GM18498 (cell line): ENCODE measurements at regions not wholly inside any gene's neighbourhood (a gene's known extent, or its start where the extent isn't known, plus 50 kb on each side); places are given as distances from the start of the nearest gene placed in this dataset.

Experiments
- ATAC-seq: cut with Tn5 transposase; IDR thresholded peaks from one replicate; pipeline ENCODE4 v1.9.1; 2021; ENCODE audit warnings: mild to moderate bottlenecking, moderate library complexity; ENCODE audit not compliant: unreplicated experiment

DNA sequence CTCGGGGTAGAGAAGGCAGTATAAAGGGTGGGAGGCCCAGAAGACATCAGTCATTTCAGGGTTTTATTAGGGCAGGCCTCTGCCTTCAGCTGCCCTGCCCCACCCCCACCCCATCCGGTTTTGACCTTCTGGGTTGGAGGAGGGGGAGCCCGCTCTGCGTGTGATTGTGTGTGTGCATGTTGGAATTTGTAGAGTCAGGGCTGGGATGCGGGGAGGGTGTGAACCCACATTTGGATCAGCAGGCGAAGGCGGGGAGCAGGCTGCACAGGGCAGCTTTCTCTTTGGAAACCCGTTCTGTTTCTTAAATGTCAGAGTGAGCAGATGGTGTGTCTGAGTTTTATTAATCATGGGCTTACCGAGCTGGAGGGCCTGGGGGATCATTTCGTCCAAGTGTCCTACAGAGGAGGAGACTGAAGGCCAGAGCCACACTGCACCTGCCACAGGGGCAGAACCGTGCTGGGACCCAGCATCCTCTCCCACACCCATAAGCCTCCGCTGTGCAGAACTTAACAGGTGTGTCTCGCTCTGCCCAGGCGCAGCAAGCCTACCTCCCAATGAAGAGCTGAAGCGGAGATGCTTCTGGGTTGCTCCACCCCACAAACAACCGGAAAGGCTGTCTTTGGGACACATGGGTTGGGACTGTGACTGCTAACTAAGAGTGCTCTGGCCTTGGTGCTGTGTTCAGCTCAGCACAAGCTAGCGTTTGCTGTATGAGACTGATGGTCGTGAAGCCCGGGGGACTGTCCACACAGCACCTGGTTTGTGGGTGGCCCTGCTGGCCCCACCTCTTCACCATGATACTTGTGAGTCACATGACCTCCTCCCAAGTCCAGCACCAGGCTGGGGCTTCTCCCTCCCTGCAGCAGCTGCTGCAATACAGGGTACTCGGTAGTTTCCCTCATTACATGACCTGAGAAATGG, 70.9 kb upstream of the GSE1 start:
- ATAC-seq, result no peak

DNA sequence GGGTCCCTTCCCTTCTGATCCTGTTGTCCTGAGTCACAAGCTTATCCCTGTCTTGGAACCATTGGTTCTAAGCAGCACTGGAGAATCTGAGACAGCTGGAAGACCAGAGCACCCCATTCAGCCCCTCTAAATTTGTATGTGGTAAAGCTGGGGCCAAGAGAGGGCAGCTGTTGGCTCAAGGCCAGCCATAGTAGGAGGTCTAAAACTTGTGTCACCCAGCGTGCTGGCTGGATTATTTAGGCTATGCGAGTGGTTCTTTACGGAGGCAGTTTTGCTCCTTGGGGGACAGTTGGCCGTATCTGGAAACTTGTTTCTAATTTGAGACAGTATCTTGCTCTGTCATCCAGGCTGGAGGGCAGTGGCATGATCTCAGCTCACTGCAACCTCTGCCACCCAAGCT, 69.6 kb upstream of the GSE1 start:
- no peak for ATAC-seq

DNA sequence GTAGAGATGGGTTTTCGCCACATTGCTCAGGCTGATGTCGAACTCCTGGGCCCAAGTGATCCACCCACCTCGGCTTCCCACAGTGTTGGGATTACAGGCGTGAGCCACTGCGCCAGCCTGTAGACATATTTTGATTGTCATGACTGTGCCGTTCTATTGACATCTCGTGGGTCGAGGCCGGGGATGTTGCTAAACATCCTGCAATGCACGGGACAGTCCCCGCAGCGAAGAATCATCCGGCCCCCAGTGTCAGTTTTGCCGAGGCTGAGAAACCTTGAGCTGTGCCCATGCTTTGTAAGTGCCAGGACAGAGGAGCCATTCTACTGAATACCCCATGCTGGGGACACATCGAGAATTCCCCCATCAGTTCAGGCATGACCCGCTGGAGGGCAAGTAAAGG, 69.1 kb upstream of the GSE1 start:
- no peak for ATAC-seq

DNA sequence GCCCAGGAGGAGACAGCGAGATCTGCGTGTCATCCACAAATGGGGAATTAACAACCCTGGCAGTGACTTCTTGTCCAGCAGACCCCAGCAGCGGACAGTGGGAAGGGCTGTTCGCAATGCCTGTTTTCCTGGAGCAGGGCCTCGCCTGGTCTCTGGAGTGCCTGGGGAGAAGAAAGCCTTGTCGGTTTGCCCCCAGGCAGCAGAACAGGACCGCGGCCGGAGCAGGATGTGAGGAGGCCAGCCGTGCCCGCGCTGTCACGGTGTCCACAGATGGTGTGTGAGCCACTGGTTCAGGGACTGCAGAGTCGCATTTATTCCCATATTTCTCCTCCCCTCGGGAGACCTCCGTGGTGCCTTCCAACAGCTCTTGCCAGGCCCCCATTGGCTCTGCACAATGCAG, 68.5 kb upstream of the GSE1 start:
- no peak for ATAC-seq

DNA sequence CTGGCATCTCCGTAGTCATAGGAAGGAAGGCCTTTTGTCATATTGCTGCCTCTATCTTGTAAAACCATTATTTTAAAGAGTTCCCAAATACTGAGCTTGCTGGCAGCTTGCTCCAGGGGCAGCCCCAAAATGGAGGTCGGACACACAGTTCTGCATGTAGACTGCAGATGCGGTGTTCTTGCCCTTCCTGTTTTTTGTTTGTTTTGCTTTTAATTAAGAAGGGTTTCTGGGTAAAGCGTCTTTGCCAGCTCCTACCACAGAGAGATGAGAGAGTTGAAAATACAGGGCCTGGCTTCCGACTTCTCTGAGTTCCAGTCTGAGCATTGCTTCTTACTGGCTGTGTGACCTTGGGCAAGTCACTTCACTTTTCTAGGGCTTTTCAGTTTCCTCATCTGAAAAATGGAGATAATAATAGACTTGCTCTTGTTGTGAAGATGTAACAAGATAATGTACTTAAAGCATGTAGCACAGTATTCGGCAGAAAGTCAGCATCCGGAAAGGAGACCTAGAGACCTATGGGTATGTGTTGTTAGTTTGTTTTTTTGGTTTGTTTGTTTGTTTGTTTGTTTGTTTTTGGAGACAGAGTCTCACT, 67.8 kb upstream of the GSE1 start:
- no peak for ATAC-seq

DNA sequence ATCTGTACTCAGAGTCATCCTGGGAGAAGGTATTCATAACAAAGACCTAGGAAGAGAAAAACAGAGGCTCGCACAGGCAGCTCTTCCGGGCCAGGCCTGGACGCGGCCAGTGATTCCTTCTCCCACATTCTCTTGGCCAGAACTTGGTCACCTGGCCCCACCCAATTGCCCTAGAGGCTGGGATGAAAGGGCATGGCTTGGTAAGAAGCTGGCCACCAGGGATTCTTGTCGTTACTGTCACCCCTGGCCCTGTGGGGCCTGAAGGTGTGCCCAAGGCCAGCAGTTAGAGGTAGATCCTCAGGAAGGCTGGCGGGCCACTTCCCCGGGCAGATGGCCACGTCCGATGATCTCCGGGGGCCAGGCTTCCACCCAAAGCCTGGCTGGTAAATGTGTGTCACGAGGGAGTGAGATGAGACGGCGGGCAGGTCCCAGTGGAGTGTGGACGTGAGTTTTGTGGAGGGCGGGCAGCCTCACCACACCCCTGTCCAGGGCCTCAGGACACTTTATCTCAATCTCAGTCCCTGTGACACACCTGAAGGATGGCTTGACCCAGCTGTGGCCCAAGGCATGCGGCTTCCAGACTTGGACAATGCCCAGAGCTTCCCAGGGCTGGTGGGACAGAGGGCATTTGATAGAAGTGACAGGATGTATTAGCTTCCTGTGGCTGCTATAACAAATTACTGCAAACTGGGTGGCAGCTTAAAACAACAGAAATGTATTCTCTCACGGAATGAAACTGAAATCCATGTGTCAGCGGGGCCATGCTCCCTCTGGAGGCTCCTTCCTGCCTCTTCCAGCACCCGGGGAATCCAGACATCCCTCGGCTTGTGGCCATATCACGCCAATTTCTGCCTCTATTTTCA, 66.3 kb upstream of the GSE1 start:
- no peak for ATAC-seq

DNA sequence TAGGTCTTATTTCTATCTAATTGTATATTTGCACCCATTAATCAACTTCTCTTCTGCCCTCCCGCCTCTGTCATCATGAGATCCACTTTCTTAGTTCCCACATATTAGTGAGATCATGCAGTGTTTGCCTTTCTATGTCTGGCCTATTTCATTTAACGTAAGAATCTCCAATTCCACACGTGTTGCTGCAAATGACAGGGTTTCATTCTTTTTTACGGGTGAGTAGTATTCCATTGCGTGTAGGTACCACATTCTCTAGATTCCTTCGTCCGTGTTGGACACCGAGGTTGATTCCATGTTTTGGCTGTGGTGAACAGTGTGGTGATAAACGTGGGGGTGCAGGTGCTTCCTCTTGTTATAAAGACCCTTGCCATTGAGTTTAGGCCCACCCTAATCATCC, 64.7 kb upstream of the GSE1 start:
- ATAC-seq, result no peak

DNA sequence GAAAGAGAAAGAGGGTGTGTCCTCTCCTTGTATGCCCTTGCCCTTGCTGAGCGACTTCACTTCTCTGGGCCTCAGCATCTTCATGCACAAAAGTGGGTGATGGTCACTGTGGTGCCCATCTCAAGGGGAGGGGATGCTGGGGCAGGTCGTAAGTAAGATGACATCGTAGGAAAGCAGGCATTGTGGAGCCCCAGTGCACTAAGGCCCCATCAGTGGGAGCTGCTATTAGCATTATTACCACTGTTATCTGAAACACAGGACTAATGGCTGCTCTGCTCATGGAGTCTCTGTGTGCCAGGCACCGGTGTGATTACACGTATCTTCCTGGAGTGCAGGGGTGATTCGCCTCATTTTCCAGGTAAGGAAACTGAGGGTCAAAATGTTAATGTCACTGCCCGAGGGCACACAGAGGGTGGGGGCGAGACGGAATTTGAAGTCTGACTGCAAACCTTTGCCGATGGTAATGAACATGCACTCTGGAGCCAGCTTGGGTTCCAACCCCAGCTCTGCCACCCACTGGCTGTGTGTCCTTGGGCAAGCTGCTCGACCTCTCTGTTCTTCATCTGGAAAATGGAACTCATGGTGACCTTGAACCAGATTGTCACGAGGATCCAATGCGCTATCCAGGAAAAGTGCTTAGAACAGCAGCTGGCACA, 63.2 kb upstream of the GSE1 start:
- ATAC-seq, result no peak

DNA sequence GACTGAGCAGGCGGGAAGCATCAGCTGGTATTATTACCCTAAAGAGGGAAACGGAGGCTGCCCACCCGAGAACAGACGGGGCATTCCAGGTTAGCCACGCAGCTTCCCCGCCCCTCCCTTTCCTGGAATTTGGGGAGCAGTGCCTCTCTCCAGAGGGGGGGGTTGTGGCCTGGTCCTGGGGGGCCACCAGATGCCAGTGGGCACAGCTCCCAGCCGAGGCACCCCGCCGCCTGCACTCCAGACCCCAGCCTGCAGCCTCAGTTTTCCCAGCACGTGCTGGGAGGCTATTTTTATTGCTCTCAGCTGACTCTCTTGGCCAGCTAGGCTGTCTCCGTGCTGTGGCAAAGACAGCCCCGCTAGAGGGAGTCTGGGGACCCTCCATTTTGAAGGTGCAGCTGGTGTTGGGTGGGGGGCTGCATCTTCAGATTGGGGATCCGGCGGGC, 62.7 kb upstream of the GSE1 start:
- ATAC-seq, result no peak

DNA sequence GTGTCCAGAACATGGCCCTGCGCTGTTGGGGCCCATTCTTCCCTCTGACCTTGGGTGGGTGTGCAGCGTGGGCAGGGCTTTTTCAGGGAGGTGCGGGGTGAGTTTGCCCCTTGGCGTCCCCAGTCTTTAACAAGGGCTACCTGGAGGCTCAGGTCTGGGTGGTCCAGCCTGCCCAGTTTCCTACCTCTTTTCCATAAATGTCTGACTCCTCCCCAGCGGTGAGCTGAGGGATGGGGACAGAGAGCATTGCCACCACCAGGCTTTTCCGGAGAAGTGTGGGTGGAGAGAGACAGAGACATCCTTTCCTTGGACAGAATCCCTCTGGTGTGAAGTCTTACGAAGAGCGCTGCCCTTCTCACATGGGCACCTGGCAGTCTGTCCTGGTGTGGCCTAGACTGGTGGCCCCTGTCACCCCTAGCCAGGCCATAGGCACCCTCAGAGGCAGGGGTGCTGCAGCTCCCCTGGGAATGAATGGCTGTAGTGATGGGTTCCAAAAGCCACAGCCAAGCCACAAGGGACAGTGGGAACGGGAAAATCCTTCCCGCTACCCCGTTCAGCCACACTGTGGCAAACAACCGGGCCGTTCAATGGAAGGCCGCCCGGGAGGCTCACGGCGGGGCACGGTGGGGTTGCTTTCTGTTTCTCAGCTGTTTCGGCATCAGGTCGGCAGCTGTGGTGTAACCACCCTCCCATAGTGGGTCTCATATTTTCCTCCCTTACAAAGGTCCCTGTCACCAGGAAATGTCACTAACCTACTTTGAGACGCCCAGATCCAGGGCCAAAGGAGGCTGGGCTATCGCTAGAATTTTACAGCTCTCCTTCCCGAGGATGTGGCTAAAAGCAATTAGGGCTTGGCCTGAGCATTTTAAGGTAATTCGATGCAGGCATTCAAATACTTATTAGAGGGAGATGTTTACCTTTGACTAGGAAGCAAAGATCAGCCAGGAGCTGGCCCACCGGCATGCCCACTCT, 61.9 kb upstream of the GSE1 start:
- no peak for ATAC-seq

DNA sequence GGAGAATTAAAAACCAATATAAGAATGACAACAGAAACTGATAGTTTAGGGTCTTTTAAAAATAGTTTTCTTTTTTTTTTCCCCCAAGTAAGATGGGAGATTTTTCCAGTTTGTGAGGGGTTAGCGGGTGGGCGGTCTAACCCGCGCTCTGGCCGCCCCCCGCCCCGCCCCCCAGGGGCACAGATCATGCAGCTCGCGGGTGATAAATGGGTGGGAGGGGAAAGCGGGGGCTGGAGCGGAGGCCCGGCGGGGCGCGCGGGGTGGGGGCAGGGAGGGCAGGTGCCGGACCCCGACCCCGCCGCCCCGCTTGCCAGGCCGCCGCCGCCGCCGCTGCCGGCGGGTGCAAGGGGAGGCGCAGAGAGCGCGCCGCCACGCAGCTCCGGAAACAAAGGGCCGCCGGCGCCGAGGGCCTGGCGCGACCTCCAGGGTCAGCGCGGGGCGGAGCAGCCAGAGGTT, 60.1 kb upstream of the GSE1 start:
- ATAC-seq, result no peak

DNA sequence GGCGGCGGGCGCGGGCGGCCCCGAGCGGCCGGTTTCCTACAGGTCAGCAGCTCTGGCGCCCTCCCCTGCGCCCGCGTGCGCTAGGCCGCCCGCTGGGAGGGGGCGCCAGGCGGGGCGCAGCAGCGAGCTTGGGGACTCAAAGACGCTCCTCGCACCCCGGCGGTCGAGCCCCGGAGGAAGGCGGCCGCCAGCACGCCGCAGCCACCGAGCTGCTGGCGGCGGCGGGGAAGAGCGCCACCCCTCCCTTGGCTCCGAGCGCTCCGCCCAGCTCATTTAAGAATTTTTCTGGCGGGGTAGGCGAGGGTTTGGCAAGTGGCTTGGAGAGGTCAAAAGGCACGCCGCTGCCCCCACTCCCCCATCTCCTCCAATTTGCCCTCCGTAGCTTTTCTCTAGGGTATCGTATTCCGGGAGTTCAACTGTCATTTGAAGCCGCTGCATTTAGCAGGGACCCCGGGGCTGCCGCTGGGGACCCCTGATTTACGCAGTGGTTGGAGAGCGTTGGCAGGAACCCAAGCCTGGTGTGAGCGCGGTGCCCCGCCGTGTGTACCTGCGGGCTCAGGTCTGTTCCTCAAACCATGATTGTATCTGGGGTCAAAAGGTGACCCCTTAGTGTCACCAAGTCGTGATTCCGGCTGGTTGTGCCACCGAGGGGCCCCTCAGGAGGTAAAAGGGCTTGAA, 59.5 kb upstream of the GSE1 start:
- ATAC-seq, result peak; percentile 40

DNA sequence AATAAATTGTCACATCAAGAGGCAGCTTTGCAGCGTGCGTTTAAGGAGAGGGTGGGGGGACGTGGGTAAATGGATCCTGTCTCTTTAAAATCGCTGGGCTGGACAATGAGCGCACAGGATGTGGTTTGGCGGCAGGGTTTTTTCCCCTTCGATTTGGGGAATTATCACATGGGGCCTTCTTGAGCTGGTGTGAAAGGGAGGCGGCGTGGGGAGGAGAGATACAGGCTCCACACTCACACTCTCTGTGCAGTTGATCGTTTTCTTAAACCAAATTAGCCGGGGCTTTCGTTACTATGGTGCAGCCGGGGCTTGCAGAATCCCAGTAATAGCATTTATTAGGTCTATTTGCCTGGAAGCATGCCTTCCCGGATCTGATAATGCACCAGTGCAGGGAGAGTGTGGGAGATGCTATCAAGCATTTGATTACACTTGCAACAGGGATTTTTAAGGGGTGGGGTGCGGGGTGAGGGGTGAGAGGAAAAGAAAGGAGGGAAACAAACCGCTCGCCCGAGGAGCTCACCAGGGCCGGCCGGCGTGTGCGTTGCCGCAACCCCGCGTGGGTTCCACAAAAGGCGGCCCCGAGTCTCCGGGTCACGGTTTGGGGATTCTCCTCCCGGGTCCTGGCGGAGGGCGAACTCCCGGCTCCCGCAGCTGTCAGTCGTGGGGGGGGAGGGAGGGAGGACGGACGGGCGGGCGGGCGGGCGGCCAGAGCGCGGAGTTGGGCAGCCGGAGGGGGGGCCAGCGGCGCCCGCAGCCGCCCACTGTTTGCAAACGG, 58.8 kb upstream of the GSE1 start:
- peak; percentile 56 for ATAC-seq

DNA sequence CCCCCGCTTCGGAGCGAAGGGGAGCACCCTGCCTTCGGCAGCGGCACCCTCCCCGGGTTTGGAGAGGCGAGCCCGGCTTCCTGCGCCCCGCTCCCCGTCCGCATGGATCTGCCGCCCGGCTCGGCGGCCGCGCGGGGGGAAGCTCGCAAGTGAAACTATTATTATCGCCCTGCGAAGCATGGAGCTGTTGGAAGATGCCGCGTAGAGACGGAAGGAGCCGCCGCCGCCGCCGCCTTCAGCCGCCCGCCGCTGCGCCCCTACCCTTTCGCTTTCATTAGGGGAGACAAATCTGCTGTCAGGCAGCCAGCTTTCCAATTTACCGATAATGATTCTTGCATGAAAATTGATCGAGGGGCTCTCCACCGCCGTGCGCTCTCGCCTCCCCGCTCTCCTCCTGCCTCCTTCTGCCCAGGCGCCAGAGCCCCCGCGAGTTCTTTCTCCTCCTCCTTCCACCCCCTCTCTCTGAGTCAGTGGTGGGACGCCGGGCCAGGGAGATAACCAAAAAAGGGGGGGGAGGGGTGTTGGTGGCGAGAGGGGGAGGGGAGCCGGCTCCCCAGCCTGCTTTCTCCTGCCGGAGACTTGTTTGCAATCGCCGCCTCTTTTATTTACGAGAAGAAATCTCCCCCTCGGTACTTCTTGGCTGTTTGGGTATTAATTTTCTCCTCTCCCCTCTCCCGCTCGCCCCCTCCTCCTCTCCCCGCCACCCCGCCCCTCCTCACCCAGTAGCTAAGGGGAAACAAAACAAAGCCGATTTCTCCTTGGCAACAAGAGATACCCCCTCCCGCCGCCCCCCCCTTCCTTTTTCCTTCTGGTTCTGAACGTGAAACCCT, 58.0 kb upstream of the GSE1 start:
- ATAC-seq, result no peak

DNA sequence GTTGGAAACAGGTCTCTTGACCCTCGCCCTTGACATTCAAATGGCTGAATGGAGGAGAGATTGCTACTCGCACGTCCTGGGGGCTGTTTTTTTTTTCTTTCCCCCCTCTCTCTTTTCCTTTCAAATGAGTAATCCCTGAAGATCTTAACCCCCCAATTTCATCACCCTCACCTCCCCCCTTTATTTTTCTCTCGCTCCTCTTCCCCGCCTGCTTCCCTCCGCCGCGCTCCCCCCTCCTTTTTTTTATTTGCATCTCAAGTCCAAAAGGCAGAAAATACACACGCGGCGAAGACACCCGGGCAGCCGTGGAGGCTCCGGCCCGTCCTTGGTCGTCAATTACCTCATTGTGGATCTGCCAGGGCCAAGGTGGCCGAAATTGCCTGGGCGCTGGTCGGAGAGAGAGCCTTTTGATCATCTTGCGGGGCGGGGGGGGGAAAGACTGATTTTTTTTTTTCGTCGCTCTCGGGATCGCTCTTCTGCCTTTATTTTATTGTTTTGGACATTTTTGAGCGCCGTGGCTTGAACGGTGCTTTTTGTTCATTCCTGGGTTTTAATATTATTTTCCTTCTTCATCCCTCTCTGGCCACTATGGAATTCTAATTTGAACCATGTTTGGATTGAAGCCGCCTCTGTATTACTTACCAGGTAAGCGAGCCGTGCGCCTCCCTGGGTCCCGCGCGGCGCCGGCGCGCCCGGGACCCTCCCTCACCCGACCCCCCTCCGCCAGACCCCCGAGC, 57.2 kb upstream of the GSE1 start:
- no peak for ATAC-seq

DNA sequence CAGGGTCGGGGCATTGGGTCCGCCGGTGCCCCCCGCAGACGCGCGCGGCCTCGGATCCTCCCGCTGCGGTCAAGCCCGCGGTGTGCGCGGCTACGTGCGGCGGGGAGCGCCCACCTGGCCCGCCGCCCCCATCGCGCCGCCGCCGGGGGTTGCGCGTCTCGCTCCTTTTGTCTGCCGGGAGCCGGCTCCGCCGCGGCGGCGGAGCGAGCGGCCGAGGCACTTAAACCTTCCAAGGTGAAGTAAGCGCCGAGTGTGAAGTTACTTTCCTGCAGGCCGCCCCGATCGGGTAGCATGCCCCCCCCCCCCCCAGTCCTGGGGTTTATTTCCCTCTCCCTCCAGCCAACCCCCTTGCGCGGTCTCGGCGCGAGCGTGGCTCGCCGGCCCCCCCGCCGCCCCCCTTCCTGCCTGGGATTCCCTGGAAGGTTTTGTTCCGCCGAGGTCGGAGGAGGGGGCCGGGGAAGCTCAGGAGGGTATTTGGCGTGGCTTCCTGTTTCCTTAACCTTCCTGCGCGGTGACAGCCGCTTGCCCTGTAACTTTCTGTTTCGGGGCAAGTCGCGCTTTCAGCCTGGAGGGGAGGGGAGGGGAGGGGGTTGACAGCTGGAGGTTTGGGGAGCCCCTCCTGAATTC, 56.6 kb upstream of the GSE1 start:
- no peak for ATAC-seq
